ENCODE measurements at regions not wholly inside any gene's neighbourhood (a gene's known extent, or its start where the extent isn't known, plus 50 kb on each side); places are given as distances from the start of the nearest gene placed in this dataset.

- TF ChIP-seq CTCF (optimal IDR thresholded peaks at IDR 0.05 in 1 of 3, IDR thresholded peaks at IDR 0.05 in 1 of 3, conservative IDR thresholded peaks at IDR 0.05 in 1 of 3; ENCODE audit: extremely low read depth in 1 of 3, insufficient read depth in 2 of 3, low read length in 3 of 3) (no peak), EZH2 (IDR thresholded peaks at IDR 0.05; ENCODE audit: low read length) (no peak)
Observed at GRCh38 chr5:163626904-163627434, 121.5 kb downstream of the MAT2B start.

Measured in keratinocyte (primary cell).